Activated CD4-positive, alpha-beta T cell treated with anti-CD3 and anti-CD28 coated beads, Interleukin-2, amount 10 ng/mL, durations not matched to agents 7 days and 5 days (primary cell): ENCODE measurements at regions not wholly inside any gene's neighbourhood (a gene's known extent, or its start where the extent isn't known, plus 50 kb on each side); places are given as distances from the start of the nearest gene placed in this dataset.

ENCODE experiments used
- CTCF ChIA-PET: fragments of 350-600 bp; sonication (Branson Sonifier 250); formaldehyde crosslinking; loops from one replicate; lab custom pipeline; 2021; ENCODE audit warnings: antibody characterized with exemption; lab: Charles Lee
- POLR2A ChIA-PET: fragments of 350-600 bp; sonication (Branson Sonifier 250); formaldehyde crosslinking; loops from one replicate; lab custom pipeline; 2021; ENCODE audit warnings: antibody characterized with exemption; lab: Charles Lee
- DNase-seq: peaks from one replicate; pipeline ENCODE4 v3.0.0-alpha.2; 2020
- H3K27ac Mint-ChIP-seq: one replicate; pipeline ENCODE4 v1.8.0; 2021; ENCODE audit warnings: mild to moderate bottlenecking, moderate library complexity, mixed read lengths
- H3K27me3 Mint-ChIP-seq: one replicate; pipeline ENCODE4 v1.8.0; 2021; ENCODE audit warnings: mixed read lengths
- H3K36me3 Mint-ChIP-seq: one replicate; pipeline ENCODE4 v1.8.0; 2021; ENCODE audit warnings: low read depth, mixed read lengths
- H3K4me1 Mint-ChIP-seq: one replicate; pipeline ENCODE4 v1.8.0; 2021; ENCODE audit warnings: mixed read lengths
- H3K4me3 Mint-ChIP-seq: one replicate; pipeline ENCODE4 v1.8.0; 2021; ENCODE audit warnings: mild to moderate bottlenecking, moderate library complexity, mixed read lengths
- H3K9me3 Mint-ChIP-seq: one replicate; pipeline ENCODE4 v1.8.0; 2021; ENCODE audit warnings: mixed read lengths

DNA sequence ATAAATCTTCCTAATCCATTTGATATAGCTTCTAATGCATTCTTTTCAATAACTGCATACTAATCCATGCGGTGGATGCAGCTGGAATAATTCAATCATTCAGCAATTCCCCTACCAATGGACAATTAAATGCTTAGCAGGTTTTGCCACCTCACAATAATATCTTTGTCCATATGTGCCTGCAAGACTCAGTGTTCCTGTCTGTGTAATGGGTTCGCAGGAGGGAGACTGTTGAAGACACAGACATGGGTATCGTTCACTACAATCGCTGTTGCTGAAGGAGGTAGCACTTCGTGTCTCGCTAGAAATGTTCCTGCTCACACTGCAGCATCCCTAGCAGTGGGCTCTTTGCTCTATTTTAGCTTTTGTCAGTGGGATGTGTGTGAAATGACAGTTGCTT is 214.4 kb downstream of the MED10 start:
- H3K27ac Mint-ChIP-seq: no peak overlapping the region
- no peaks in the 10 kb centered on the region for H3K36me3 Mint-ChIP-seq
- no peaks in the 10 kb centered on the region for H3K4me1 Mint-ChIP-seq
- POLR2A ChIA-PET: no interaction called here
- H3K27me3 Mint-ChIP-seq: no peaks in the 10 kb centered on the region
- no peak for DNase-seq
- no peak overlapping the region for H3K4me3 Mint-ChIP-seq
- no peaks in the 10 kb centered on the region for H3K9me3 Mint-ChIP-seq
- CTCF ChIA-PET: no interaction called here

GRCh38 chr5:6162175-6162574 is 216.2 kb downstream of the MED10 start:
- no peaks in the 10 kb centered on the region for H3K9me3 Mint-ChIP-seq
- no peaks in the 10 kb centered on the region for H3K36me3 Mint-ChIP-seq
- CTCF ChIA-PET: interaction anchor here (1.0 kb wide), 1 partner anchor 9 kb away, joined by 3 read pairs; no protein-coding TSS in a partner anchor
- DNase-seq: no peak
- H3K27ac Mint-ChIP-seq: no peak overlapping the region
- H3K27me3 Mint-ChIP-seq: no peaks in the 10 kb centered on the region
- no peak overlapping the region for H3K4me3 Mint-ChIP-seq
- POLR2A ChIA-PET: no interaction called here
- no peaks in the 10 kb centered on the region for H3K4me1 Mint-ChIP-seq

DNA sequence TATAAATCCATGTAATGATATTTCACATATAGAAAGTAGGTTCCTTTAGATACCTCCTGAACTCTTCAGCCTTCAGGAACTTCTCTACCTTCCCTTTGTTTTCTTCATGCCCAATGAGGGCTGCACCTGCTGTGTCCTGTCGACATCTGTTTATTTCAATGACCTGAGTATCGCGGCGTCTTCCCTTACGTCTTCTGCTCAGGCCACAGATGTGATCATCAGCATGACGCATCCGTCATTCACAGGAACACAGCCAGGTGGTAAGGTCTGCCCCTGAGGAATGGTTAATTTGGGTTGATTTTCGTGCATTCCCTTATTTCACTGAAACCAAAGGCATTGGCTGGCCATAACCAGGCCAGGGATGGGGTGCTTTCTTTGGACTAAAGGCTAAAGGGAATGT is 217.1 kb downstream of the MED10 start:
- Mint-ChIP-seq H3K27ac (no peak overlapping the region), H3K36me3 (no peaks in the 10 kb centered on the region), H3K27me3 (no peaks in the 10 kb centered on the region), H3K4me3 (no peak overlapping the region), H3K4me1 (no peaks in the 10 kb centered on the region), H3K9me3 (no peaks in the 10 kb centered on the region)
- ChIA-PET POLR2A (no interaction called here), CTCF (no interaction called here)
- DNase-seq: no peak

- no peaks in the 10 kb centered on the region for H3K27me3 Mint-ChIP-seq
- no peaks in the 10 kb centered on the region for H3K9me3 Mint-ChIP-seq
- ChIA-PET CTCF (no interaction called here), POLR2A (no interaction called here)
- H3K27ac Mint-ChIP-seq: no peak overlapping the region
- H3K4me1 Mint-ChIP-seq: no peaks in the 10 kb centered on the region
- no peak for DNase-seq
- H3K4me3 Mint-ChIP-seq: no peak overlapping the region
- no peaks in the 10 kb centered on the region for H3K36me3 Mint-ChIP-seq
Observed at GRCh38 chr5:6159832-6160430, 218.4 kb downstream of the MED10 start.

DNA sequence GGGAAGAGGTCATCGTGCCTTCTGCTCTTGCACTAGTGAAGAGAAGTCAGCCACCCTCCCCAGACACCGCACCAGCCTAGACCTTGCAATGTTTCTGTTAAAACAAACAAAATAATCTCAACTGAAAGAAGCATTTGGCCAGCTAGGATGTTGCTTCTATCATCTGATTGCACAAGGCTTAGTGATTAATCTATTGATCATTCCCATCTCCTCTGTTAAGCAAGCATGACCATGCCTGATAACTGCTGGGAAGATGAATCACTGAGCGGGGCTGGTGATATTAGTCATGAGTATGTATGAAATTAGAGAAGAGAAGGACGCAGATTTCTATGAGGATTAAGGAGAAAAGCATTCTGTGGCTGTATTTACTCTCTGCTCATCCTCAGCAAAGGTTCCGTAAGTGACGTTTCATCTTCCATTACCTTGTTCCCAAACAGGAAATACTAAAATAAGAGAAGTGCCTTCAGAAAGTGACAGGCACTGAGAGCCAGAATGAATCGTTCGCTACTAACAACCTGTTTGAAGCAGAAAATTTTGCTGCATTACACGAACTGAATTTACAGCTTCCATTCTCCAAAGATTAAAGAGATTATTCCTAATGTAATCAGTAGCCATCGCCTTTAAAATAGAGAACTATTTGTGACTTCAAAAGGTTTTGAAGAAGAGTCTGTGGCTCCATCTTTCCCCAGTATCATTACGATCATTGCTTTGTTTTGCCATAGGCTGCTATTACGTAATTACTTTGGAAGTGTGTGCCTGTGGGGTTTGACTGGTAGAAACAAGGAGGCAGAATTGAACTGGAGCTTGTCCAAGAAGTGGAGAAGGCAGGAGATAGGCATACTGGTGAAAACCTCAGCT is 219.1 kb downstream of the MED10 start:
- POLR2A ChIA-PET: no interaction called here
- Mint-ChIP-seq H3K27me3 (no peaks in the 10 kb centered on the region), H3K9me3 (no peaks in the 10 kb centered on the region), H3K4me1 (no peaks in the 10 kb centered on the region), H3K27ac (no peak overlapping the region), H3K4me3 (no peak overlapping the region), H3K36me3 (no peaks in the 10 kb centered on the region)
- no peak for DNase-seq
- CTCF ChIA-PET: no interaction called here

DNA sequence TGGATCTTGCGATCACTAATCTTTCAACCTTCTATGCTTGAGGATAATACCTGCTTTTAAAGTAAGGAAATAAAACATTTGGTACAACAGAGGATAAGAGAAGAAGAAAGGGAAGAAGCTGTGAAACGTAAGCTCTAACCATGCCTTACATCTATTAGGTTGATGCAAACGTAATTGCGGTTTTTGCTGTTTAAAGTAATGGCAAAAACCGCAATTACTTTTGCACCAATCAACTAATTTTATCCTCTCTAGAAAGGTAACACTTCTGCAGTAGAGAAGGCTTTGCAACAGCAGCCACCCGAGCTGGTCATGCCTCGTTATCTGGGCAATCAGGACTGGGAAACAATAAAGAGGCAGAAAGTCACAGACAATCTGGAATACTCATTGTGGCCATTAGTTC is 224.1 kb downstream of the MED10 start:
- ChIA-PET POLR2A (no interaction called here), CTCF (no interaction called here)
- no peak overlapping the region for H3K27ac Mint-ChIP-seq
- no peaks in the 10 kb centered on the region for H3K27me3 Mint-ChIP-seq
- H3K4me1 Mint-ChIP-seq: no peaks in the 10 kb centered on the region
- no peak overlapping the region for H3K4me3 Mint-ChIP-seq
- peaks cover 2% of the 10 kb centered on the region for H3K9me3 Mint-ChIP-seq
- no peak for DNase-seq
- H3K36me3 Mint-ChIP-seq: no peaks in the 10 kb centered on the region

DNA sequence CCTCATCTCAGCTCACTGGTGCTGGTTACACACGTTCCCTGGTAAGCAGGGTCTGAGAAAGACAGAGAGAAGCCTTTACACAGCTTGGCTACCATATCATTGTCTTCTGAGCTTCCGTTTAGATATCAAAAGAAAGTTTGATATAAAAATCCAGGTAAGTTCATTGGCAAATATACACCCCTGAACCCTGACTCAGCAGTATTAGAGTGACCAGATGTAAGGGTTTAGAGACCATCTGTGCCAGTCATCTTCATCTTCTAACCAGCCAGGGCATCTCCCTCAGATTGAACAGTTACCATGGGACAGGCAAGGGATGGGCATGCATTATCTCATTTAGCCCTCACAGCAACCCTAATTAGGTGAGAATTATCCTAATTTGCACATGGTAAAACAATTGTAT is 232.1 kb downstream of the MED10 start:
- Mint-ChIP-seq H3K9me3 (no peaks in the 10 kb centered on the region), H3K27me3 (no peaks in the 10 kb centered on the region), H3K4me3 (no peak overlapping the region), H3K4me1 (no peaks in the 10 kb centered on the region), H3K27ac (no peak overlapping the region), H3K36me3 (no peaks in the 10 kb centered on the region)
- DNase-seq: no peak
- CTCF ChIA-PET: interaction anchor here (1.2 kb wide), 1 partner anchor 161 kb away, joined by 4 read pairs; no protein-coding TSS in a partner anchor
- POLR2A ChIA-PET: no interaction called here

- H3K27me3 Mint-ChIP-seq: no peaks in the 10 kb centered on the region
- DNase-seq: no peak
- ChIA-PET POLR2A (no interaction called here), CTCF (interaction anchor here (1.2 kb wide), 1 partner anchor 162 kb away, joined by 4 read pairs; no protein-coding TSS in a partner anchor)
- H3K9me3 Mint-ChIP-seq: no peaks in the 10 kb centered on the region
- no peak overlapping the region for H3K4me3 Mint-ChIP-seq
- H3K27ac Mint-ChIP-seq: no peak overlapping the region
- no peaks in the 10 kb centered on the region for H3K36me3 Mint-ChIP-seq
- no peaks in the 10 kb centered on the region for H3K4me1 Mint-ChIP-seq
Observed at GRCh38 chr5:6145616-6146237, 232.6 kb downstream of the MED10 start.

- Mint-ChIP-seq H3K36me3 (no peaks in the 10 kb centered on the region), H3K4me1 (no peaks in the 10 kb centered on the region), H3K27me3 (peaks cover 5% of the 10 kb centered on the region), H3K4me3 (no peak overlapping the region), H3K9me3 (no peaks in the 10 kb centered on the region), H3K27ac (no peak overlapping the region)
- no peak for DNase-seq
- CTCF ChIA-PET: interaction anchor here (0.6 kb wide), 1 partner anchor 153 kb away, joined by 3 read pairs; no protein-coding TSS in a partner anchor
- POLR2A ChIA-PET: no interaction called here
Observed at GRCh38 chr5:6143523-6143922, 234.8 kb downstream of the MED10 start.

GRCh38 chr5:6142353-6142752 is 236.0 kb downstream of the MED10 start:
- Mint-ChIP-seq H3K4me3 (no peak overlapping the region), H3K9me3 (no peaks in the 10 kb centered on the region), H3K27me3 (peaks cover 5% of the 10 kb centered on the region), H3K4me1 (no peaks in the 10 kb centered on the region), H3K27ac (no peak overlapping the region), H3K36me3 (no peaks in the 10 kb centered on the region)
- ChIA-PET POLR2A (no interaction called here), CTCF (no interaction called here)
- no peak for DNase-seq

- H3K9me3 Mint-ChIP-seq: no peaks in the 10 kb centered on the region
- peaks cover 5% of the 10 kb centered on the region for H3K27me3 Mint-ChIP-seq
- POLR2A ChIA-PET: no interaction called here
- H3K36me3 Mint-ChIP-seq: no peaks in the 10 kb centered on the region
- no peak overlapping the region for H3K4me3 Mint-ChIP-seq
- DNase-seq: no peak
- no peaks in the 10 kb centered on the region for H3K4me1 Mint-ChIP-seq
- H3K27ac Mint-ChIP-seq: no peak overlapping the region
- CTCF ChIA-PET: no interaction called here
Observed at GRCh38 chr5:6140219-6140618, 238.1 kb downstream of the MED10 start.

DNA sequence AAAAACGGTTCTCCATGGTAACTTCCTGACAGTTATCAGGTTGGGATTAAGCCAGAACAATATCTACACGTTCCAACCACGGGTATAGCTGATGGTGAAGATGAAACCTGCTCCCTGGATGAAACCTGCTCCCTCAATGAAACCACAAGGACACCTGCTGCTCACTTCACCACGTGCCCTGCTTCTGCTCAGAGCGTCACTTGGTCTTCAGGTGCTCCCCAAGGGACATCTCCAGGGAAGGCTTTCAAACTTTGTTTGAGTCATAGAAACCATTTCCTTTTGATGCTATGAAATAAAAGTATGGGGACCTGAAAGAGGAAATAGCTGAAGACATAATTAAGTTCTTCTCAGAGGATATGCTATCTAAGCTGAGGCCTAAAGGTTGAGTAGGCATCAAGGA is 242.4 kb downstream of the MED10 start:
- H3K36me3 Mint-ChIP-seq: no peaks in the 10 kb centered on the region
- H3K4me3 Mint-ChIP-seq: no peak overlapping the region
- H3K9me3 Mint-ChIP-seq: no peaks in the 10 kb centered on the region
- no peak overlapping the region for H3K27ac Mint-ChIP-seq
- no peak for DNase-seq
- POLR2A ChIA-PET: no interaction called here
- H3K4me1 Mint-ChIP-seq: no peaks in the 10 kb centered on the region
- CTCF ChIA-PET: no interaction called here
- peaks cover 5% of the 10 kb centered on the region for H3K27me3 Mint-ChIP-seq

DNA sequence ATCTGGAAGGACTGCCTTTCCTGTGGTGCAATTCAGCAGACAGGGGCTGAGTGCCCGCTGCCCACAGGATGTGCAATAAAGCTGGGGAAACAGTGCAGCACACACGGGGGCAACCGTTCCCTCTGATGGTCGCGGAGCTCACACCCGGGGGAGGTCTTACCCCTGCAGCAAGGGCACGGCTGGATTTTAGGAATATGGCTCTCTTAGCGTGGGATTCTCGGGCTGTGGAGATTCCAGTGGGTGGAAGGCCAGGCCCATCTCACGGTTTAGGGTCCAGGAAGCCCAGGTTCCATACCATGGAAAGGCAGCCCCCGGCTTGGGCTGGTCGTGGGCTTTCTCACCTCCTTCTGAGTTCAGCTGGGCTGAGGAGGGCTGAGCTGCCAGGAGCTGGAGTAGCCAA is 244.1 kb downstream of the MED10 start:
- peaks cover 2% of the 10 kb centered on the region for H3K27me3 Mint-ChIP-seq
- H3K36me3 Mint-ChIP-seq: no peaks in the 10 kb centered on the region
- no peaks in the 10 kb centered on the region for H3K9me3 Mint-ChIP-seq
- DNase-seq: no peak
- ChIA-PET CTCF (no interaction called here), POLR2A (no interaction called here)
- no peaks in the 10 kb centered on the region for H3K4me1 Mint-ChIP-seq
- no peak overlapping the region for H3K4me3 Mint-ChIP-seq
- no peak overlapping the region for H3K27ac Mint-ChIP-seq
